ELR (cell line): ENCODE measurements at regions not wholly inside any gene's neighbourhood (a gene's known extent, or its start where the extent isn't known, plus 50 kb on each side); places are given as distances from the start of the nearest gene placed in this dataset.
"Not testable (repeated sequence)": the region's sequence is repeated elsewhere in the genome, so short reads cannot be mapped to it uniquely, and the experiment has no call there.

Source experiments
- DNase-seq: peaks from one replicate; pipeline ENCODE4 v3.0.0-alpha.2; 2015; ENCODE audit warnings: low read depth

GRCh38 chr6:137804637-137805036, 62.4 kb upstream of the TNFAIP3 start:
- no peak for DNase-seq

GRCh38 chr6:137805622-137806021, 61.4 kb upstream of the TNFAIP3 start:
- no peak for DNase-seq

- DNase-seq = no peak
These were observed 60.0 kb upstream of the TNFAIP3 start for GRCh38 chr6:137806914-137807682.

- DNase-seq = peak; percentile 93
These were observed 58.9 kb upstream of the TNFAIP3 start for GRCh38 chr6:137808191-137808590.

GRCh38 chr6:137808836-137809315, 58.2 kb upstream of the TNFAIP3 start:
- DNase-seq = no peak

GRCh38 chr6:137809895-137810553, 57.0 kb upstream of the TNFAIP3 start:
- DNase-seq = not testable (repeated sequence)

- DNase-seq = no peak
These were observed 56.4 kb upstream of the TNFAIP3 start for GRCh38 chr6:137810554-137811120.

- peak; percentile 95 for DNase-seq
These were observed 55.7 kb upstream of the TNFAIP3 start for GRCh38 chr6:137811121-137811915.

GRCh38 chr6:137811916-137812553, 55.0 kb upstream of the TNFAIP3 start:
- DNase-seq = no peak

- peak; percentile 33 for DNase-seq
These were observed 53.6 kb upstream of the TNFAIP3 start for GRCh38 chr6:137813308-137813970.

GRCh38 chr6:137814030-137814429, 53.0 kb upstream of the TNFAIP3 start:
- not testable (repeated sequence) for DNase-seq

GRCh38 chr6:137815692-137816091, 51.4 kb upstream of the TNFAIP3 start:
- DNase-seq = no peak

GRCh38 chr6:137816133-137816579, 50.9 kb upstream of the TNFAIP3 start:
- no peak for DNase-seq

GRCh38 chr6:137816688-137817618, 50.1 kb upstream of the TNFAIP3 start:
- DNase-seq = no peak
